GM18873 (cell line): ENCODE measurements at regions not wholly inside any gene's neighbourhood (a gene's known extent, or its start where the extent isn't known, plus 50 kb on each side); places are given as distances from the start of the nearest gene placed in this dataset.

ENCODE experiments used
- ATAC-seq: cut with Tn5 transposase; IDR thresholded peaks from one replicate; pipeline ENCODE4 v1.9.1; 2021; ENCODE audit warnings: mild to moderate bottlenecking, moderate library complexity, moderate number of reproducible peaks; ENCODE audit not compliant: unreplicated experiment, low FRiP score

GRCh38 chr4:13190093-13190721 lies 293.9 kb downstream of the RAB28 start:
- no peak for ATAC-seq

- ATAC-seq = no peak
These were observed 299.9 kb downstream of the RAB28 start for GRCh38 chr4:13184199-13184598.

- ATAC-seq = no peak
These were observed 302.0 kb downstream of the RAB28 start for GRCh38 chr4:13182133-13182532.

GRCh38 chr4:13181681-13182080 lies 302.5 kb downstream of the RAB28 start:
- no peak for ATAC-seq

GRCh38 chr4:13180701-13181100 lies 303.4 kb downstream of the RAB28 start:
- no peak for ATAC-seq

- ATAC-seq = no peak
These were observed 305.5 kb downstream of the RAB28 start for GRCh38 chr4:13178621-13179020.

GRCh38 chr4:13176741-13177142 lies 307.4 kb downstream of the RAB28 start:
- ATAC-seq = no peak

- no peak for ATAC-seq
These were observed 309.2 kb downstream of the RAB28 start for GRCh38 chr4:13174926-13175325.

- no peak for ATAC-seq
These were observed 310.1 kb downstream of the RAB28 start for GRCh38 chr4:13174001-13174400.

- no peak for ATAC-seq
These were observed 312.7 kb downstream of the RAB28 start for GRCh38 chr4:13171292-13172057.

- ATAC-seq = no peak
These were observed 314.2 kb downstream of the RAB28 start for GRCh38 chr4:13169731-13170525.

GRCh38 chr4:13168326-13168725 lies 315.8 kb downstream of the RAB28 start:
- no peak for ATAC-seq

- no peak for ATAC-seq
These were observed 317.9 kb downstream of the RAB28 start for GRCh38 chr4:13166214-13166613.

- ATAC-seq = no peak
These were observed 319.3 kb downstream of the RAB28 start for GRCh38 chr4:13164783-13165331.

GRCh38 chr4:13162886-13163285 lies 321.3 kb downstream of the RAB28 start:
- no peak for ATAC-seq

- ATAC-seq = no peak
These were observed 323.2 kb downstream of the RAB28 start for GRCh38 chr4:13160920-13161319.

- ATAC-seq = no peak
These were observed 325.0 kb downstream of the RAB28 start for GRCh38 chr4:13159041-13159620.

GRCh38 chr4:13151194-13151593 lies 332.9 kb downstream of the RAB28 start:
- no peak for ATAC-seq

GRCh38 chr4:13143222-13144070 lies 340.7 kb downstream of the RAB28 start:
- ATAC-seq = no peak

- no peak for ATAC-seq
These were observed 341.4 kb downstream of the RAB28 start for GRCh38 chr4:13142726-13143125.
